GM12874 (cell line): ENCODE measurements at regions not wholly inside any gene's neighbourhood (a gene's known extent, or its start where the extent isn't known, plus 50 kb on each side); places are given as distances from the start of the nearest gene placed in this dataset.

Experiments
- TF ChIP-seq, protein P1 (sequence below): IDR thresholded peaks from 2 replicates; pipeline ENCODE4 v1.5.1; 2011; ENCODE audit warnings: low read depth, mild to moderate bottlenecking, control low read depth, low read length, moderate library complexity; ENCODE audit not compliant: insufficient read depth

DNA sequence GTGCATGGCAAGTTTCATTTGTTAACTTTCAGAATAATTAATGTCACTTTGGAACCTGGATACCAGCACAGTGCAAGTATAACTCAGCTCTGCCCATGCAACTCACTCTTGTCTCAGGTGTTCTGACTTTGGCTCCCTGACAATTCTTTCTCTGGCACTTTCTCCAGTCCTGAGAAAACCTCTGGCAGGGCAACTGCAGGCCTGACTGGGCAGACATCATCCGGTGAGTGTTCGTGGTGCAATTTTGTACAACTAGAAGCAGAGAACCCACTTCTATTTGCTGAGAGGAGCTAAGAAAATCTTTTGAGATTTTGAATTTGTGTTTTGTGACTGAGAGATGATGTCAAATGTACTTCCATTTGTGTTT, 143.0 kb downstream of the AQP4 start:
- TF ChIP-seq, protein P1, sequence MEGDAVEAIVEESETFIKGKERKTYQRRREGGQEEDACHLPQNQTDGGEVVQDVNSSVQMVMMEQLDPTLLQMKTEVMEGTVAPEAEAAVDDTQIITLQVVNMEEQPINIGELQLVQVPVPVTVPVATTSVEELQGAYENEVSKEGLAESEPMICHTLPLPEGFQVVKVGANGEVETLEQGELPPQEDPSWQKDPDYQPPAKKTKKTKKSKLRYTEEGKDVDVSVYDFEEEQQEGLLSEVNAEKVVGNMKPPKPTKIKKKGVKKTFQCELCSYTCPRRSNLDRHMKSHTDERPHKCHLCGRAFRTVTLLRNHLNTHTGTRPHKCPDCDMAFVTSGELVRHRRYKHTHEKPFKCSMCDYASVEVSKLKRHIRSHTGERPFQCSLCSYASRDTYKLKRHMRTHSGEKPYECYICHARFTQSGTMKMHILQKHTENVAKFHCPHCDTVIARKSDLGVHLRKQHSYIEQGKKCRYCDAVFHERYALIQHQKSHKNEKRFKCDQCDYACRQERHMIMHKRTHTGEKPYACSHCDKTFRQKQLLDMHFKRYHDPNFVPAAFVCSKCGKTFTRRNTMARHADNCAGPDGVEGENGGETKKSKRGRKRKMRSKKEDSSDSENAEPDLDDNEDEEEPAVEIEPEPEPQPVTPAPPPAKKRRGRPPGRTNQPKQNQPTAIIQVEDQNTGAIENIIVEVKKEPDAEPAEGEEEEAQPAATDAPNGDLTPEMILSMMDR, result no peak

DNA sequence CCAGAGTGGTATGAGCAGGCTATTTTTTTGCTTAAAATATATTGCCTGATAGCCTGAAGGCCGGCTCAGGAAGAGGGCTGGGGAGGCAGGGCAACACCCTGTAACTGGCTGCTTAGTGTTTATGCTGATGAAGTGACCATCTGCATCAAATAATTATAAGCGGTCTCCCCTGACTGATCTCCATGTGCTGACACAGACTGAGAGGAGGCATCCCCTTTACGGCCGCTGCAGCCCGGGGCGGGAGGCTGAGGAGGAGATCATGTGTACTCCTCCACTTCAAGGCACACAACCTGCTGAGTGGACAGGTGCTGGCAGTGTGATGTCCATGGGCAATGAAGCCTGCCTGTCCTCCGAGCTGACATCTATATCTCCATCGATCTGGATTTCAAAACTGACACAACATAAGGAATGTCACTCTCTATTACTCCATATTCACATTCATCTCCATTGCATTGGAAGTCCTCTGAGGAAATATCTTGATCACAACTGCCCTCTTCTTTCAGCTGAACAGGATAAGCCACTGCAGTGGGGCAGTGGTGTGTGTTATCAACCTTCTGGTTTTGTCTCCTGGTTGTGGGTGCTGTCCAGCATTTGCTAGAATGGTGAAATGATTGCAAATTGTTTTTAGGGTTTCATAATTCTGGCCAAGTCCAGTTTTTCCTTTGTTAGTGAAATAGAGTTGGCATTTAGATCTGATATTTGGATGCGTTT, 143.5 kb downstream of the AQP4 start:
- TF ChIP-seq, protein P1, result no peak

DNA sequence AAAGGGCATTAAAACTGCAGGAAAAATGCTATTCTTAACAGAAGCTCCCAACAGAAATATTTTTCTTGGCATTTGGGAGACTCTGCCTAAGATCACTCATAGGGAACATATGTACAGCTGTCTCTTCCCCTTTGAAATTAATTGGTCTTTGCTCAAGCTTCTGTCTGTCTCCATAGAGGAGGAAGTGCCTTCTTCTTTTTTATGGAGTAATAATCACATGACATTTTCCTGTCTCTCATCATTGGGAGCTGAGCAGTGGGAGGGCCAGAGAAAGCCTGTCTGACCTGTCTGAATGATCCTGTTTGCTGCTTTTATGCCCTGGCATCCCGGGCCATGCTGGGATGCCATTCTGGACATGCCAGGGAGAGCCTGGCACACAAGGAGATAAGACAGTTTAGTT, 145.6 kb downstream of the AQP4 start:
- TF ChIP-seq, protein P1, result no peak

DNA sequence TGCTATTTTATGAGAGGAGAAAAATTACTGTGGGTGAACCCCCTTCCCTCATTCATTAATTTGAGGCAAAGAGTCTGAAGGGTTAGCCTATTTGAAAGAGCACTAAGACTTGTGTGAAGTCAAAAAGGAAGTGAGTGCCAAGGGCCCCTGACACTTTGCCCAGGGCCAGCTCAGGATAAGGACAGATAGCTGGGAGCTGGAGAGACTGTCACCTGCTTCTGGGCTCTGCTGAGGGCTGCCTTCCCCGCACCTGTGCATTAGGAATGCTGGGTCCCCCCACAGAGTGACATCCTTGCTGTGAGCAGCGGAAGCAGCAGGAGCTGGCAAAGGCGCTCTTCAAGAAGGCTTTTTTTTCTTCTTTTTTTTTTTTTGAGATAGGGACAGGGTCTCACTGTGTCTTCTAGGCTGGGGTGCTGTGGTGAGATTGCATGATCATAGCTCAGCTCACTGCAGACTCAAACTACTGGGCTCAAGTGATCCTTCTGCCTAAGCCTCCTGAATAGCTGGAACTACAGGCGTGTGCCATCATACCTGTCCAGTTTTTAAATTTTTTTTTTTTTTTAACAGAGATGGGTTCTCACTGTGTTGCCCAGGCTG, 148.3 kb downstream of the AQP4 start:
- TF ChIP-seq, protein P1, result no peak

DNA sequence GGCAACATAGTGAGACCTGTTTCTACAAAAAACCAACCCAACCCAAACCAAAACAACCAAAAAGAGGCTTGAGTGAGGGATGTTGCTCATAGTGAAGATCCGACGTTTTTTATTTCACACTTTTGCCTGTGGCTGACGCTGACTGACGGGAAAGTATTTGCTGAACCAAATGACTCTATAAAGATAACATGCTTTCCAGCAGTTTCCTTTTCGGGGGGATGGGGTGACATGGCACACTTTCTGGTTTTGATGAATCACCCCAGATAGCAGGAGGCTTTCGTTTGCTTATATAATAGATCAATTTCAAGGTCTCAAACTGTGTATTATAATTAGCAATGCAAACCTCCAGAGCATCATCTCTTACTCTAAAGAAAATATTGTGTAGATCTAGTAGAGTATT, 150.8 kb downstream of the AQP4 start:
- TF ChIP-seq, protein P1, result no peak

DNA sequence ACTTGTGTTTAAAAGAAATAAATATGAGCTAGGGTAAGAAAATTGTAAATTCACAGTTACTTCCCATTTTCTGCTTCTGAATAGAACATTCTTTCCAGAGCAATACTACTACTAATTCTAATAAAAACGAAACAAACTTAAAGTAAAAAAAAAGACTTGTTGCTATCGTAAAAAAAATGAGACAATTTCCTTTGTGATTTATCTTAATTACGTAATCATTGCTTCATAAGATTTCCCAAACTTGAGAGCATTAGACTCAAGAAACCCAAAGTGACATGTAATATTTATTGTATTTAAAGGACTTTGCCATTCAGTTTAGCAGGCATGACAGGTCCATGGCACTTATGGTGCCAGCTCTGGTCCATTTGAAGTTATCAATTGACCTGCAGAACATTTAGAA, 153.8 kb downstream of the AQP4 start:
- TF ChIP-seq, protein P1, result no peak

DNA sequence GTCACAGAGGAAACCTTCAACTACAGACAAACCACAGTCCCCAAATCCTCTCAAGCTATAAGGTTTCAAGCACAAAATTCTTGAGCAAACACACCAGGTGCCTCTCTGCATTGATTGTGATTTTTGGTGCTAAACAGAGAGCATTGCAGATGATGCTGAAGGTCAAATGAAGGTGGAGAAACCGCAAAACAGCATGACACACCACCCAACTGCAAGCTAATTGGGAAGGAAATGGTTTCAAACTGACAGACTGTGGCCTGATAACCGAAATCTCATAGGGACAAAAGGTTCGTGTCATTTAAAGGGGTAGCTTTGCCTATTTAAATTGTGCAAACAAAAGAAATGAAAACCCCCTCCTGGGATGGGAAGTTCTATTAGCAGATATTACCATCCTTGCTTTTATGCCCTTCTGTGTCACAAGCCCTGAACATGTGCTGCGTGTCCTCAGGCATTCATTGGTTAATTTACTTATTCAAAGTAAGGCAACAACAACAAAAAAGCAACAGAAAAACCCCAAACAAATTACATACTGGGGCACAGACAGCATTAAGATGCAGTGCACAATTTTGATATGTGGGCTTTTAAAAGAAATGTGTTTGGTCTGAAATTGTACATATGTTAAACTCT, 154.9 kb downstream of the AQP4 start:
- TF ChIP-seq, protein P1, result no peak
